Astrocyte of the spinal cord (primary cell): ENCODE measurements at regions not wholly inside any gene's neighbourhood (a gene's known extent, or its start where the extent isn't known, plus 50 kb on each side); places are given as distances from the start of the nearest gene placed in this dataset.

Experiments
- DNase-seq: peaks from one replicate; pipeline ENCODE4 v3.0.0; 2011; ENCODE audit warnings: low read depth, low spot score
- H3K4me3 ChIP-seq: 2 replicates; pipeline ENCODE4 v1.5.1; 2011; ENCODE audit warnings: low read depth, mild to moderate bottlenecking, low read length, moderate library complexity
- in situ Hi-C: cut with HindIII; loops from 2 replicates; pipeline ENCODE4 v1.10.0; 2017; ENCODE audit warnings: low sequenced_read_pairs
- TF ChIP-seq, protein P1 (sequence below): IDR thresholded peaks from 2 replicates; pipeline ENCODE4 v1.5.1; 2012; ENCODE audit warnings: low read depth, mild to moderate bottlenecking, low read length, inconsistent platforms

DNA sequence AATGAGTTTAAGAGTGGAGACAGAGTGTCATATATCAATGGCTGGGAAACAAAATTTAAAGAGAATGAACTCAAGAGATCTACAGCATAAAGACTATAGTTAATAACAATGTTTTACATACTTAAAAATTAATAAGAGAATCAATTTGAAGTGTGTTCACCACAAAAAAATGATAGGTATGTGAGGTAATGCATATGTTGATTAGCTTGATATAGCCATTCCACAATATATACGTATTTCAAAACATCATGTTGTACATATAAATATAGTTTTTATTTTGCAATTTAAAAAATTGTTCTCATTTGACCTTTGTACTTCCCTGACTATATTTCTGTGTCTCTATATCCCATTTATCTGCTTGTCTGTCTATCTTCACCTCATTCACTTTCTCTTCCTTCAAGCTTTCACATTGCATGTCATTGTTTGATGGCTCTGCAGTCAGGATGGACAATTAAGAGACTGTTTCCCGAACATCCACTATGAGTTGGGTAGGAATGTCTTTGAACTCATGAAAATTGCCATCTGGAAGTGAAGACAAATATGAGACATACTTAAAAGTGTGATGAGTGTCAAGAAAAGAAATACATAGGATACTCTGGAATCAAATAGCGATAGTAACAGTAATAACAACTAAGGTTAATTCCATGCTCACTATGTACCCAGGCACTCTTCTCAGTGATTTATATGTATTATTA, 359.9 kb upstream of the ACTBL2 start:
- DNase-seq = no peak
- in situ Hi-C loops = no loop called here
- TF ChIP-seq, protein P1, sequence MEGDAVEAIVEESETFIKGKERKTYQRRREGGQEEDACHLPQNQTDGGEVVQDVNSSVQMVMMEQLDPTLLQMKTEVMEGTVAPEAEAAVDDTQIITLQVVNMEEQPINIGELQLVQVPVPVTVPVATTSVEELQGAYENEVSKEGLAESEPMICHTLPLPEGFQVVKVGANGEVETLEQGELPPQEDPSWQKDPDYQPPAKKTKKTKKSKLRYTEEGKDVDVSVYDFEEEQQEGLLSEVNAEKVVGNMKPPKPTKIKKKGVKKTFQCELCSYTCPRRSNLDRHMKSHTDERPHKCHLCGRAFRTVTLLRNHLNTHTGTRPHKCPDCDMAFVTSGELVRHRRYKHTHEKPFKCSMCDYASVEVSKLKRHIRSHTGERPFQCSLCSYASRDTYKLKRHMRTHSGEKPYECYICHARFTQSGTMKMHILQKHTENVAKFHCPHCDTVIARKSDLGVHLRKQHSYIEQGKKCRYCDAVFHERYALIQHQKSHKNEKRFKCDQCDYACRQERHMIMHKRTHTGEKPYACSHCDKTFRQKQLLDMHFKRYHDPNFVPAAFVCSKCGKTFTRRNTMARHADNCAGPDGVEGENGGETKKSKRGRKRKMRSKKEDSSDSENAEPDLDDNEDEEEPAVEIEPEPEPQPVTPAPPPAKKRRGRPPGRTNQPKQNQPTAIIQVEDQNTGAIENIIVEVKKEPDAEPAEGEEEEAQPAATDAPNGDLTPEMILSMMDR = no peak
- H3K4me3 ChIP-seq = no peak overlapping the region

DNA sequence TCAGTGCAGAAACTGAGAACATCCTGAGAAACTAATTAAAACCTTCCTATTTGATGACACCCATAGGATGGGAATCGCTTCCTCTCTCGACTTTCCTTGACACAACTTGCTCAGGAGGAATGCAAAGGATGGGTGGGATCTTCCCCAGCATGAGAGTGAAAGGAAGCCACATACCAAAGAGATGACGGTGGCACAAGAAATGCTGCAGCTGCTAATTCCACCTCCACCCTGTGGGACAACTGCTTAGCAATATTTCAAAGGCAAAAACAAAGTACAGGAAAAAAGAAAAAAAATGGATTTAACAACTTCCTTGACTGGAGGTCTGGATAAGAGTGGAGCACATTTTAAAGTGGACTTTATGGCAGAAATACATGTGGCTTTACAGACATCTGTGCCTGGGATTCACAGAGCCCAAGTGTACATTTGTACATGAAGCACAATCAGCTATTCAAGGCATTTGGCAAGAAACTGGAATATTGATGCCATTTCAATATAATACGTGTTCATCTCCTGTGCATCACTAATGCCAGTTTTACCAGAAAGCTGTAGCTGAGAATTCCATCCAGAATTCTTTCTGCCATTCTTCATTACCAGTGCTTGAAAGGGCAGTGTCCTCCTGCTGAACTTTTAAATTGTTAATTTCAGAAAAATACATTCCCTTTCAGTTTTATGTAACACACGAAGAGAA, 359.2 kb upstream of the ACTBL2 start:
- TF ChIP-seq, protein P1 = no peak
- peak; percentile 95 for DNase-seq
- H3K4me3 ChIP-seq = no peak overlapping the region
- in situ Hi-C loops = no loop called here

DNA sequence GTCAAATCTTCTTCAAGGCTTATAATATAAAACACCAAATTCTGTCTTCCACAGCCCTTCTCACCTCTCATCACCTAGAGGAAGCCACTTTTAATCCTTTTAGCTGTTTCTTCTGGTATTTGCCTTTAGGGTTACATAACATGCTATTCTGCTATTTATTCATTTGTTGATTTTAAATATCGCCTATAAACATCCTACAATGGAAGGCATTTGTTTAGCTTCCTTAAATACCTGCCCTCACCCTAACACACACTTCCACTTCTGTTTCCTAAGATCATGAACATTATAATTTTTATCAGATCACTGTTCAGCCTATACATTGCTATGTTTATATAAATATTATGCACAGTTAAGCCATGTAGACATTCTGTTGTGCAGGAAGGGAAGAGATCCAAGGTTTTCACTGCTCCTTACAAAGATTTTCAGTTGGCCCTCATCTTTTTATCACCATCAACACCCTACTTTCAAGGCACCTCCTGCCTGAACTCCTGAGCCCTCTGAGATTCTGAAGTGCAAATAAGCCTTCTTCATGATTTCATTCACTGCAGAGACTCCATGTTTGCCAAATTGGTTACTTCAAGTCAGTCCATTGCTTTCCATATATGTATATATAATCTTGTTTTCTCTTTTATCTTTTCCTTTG, 356.9 kb upstream of the ACTBL2 start:
- no peak for DNase-seq
- TF ChIP-seq, protein P1 = no peak
- H3K4me3 ChIP-seq = no peak overlapping the region
- in situ Hi-C loops = no loop called here

DNA sequence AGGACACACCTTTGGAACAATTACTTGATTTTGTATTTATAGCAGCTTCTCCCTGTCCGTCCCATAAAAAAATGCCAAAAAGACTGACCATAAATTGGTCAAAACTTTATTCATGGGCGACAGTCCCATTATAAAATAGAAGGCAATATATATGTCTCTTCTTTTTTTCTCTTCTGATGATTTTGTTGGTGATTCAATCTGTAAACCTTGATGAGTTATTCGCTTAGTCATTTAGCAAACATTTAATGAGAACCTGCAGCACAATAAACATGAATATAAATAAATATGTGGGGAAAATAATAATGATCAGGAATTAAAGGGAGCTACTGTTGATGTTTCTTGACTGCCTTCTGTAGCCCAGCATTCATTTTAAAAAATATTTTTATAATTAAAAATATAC, 356.4 kb upstream of the ACTBL2 start:
- in situ Hi-C loops = no loop called here
- no peak for DNase-seq
- no peak overlapping the region for H3K4me3 ChIP-seq
- TF ChIP-seq, protein P1 = no peak

DNA sequence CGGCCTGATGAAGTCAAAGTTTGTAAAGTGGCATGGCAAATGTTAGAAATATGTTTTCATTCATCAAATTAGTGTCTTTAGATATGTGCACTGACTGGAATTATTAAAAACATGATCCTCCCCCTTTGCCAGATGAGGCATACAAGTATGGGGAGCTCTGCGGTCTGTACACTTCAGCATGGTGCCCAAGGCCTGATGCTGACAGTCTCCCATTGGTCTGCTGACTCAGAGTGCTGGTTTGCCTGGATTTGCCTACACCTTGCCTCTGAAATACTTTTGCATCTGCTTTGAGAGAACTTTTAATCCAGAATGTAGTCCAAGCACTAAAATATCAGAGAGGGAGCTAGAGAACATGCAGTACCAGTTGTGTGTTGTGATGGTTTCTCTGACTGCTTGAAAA, 354.3 kb upstream of the ACTBL2 start:
- in situ Hi-C loops = no loop called here
- no peak for DNase-seq
- TF ChIP-seq, protein P1 = no peak
- H3K4me3 ChIP-seq = no peak overlapping the region

GRCh38 chr5:57836331-57836730, 353.7 kb upstream of the ACTBL2 start:
- TF ChIP-seq, protein P1 = no peak
- H3K4me3 ChIP-seq = no peak overlapping the region
- in situ Hi-C loops = no loop called here
- no peak for DNase-seq
